Ovary (tissue), 7 donors: ENCODE measurements at regions not wholly inside any gene's neighbourhood (a gene's known extent, or its start where the extent isn't known, plus 50 kb on each side); places are given as distances from the start of the nearest gene placed in this dataset.

Experiments
- DNase-seq, 5 donors: peaks; one replicate each; pipeline ENCODE4 v3.0.0-alpha.2; 2019 to 2020
- H3K27ac ChIP-seq, 2 donors: fragments of 200-600 bp; one replicate each; pipeline versions ENCODE4 v1.5.1 to v1.8.0; 2019 to 2022
- H3K27me3 ChIP-seq: fragments of 200-600 bp; one replicate; pipeline ENCODE4 v1.8.0; 2022
- H3K36me3 ChIP-seq: fragments of 200-600 bp; sonication (generic); one replicate; pipeline ENCODE4 v1.5.1; 2019
- H3K4me1 ChIP-seq: one replicate; pipeline ENCODE4 v1.8.1; 2013; ENCODE audit warnings: mild to moderate bottlenecking, moderate library complexity; ENCODE audit not compliant: insufficient read depth
- H3K4me3 ChIP-seq: fragments of 200-600 bp; sonication (generic); one replicate; pipeline ENCODE4 v1.5.1; 2017
- H3K9me3 ChIP-seq, 2 donors: fragments of 200-600 bp in 1 of 2; sonication (generic) in 1 of 2; one replicate each; pipeline versions ENCODE4 v1.5.1 to v1.8.1; 2013 to 2019; ENCODE audit warnings: mild to moderate bottlenecking in 1 of 2, moderate library complexity in 1 of 2
- EP300 ChIP-seq: sonication (generic); formaldehyde crosslinking; IDR thresholded peaks from one replicate; pipeline ENCODE4 v1.6.1; 2017; ENCODE audit warnings: antibody characterized with exemption
- POLR2A ChIP-seq: fragments of 450-650 bp; IDR thresholded peaks from one replicate; pipeline ENCODE4 v1.6.1; 2017; ENCODE audit warnings: antibody characterized with exemption, mild to moderate bottlenecking, moderate library complexity
- WGBS, 3 donors: extraction: QIAGEN DNeasy Blood & Tissue Kit in 1 of 3; methylation state at CpG; one replicate each; pipeline versions ENCODE4 v1.1.5 to v1.1.7; 2013 to 2017; 5-methylcytosine and 5-hydroxymethylcytosine counted together
- intact Hi-C, 4 donors: fragments of 100-400 bp; cut with DNase I; formaldehyde crosslinking; loops; one replicate each; pipeline versions ENCODE4 v1.11.0 to v1.15.1; 2022 to 2023
- TF ChIP-seq, protein P1 (sequence below), 3 donors: fragments of 450-650 bp in 2 of 3; fragments of 200-600 bp in 1 of 3; IDR thresholded peaks; one replicate each; pipeline versions ENCODE4 v1.5.1 to v1.8.0; 2016 to 2022; ENCODE audit warnings: antibody characterized with exemption in 3 of 3, mild to moderate bottlenecking in 1 of 3
- donor health status: DM: no; HTN: no; CAD: no; lungs with moderate emphysema.
- donor health status: DM: no; HTN: no; CAD: no.
- donor health status: Bipolar disorder and iron deficiency.
- donor health status: DM: no; HTN: no; CAD: no.
- donor health status: DM: yes; HTN: yes; CAD: no.

DNA sequence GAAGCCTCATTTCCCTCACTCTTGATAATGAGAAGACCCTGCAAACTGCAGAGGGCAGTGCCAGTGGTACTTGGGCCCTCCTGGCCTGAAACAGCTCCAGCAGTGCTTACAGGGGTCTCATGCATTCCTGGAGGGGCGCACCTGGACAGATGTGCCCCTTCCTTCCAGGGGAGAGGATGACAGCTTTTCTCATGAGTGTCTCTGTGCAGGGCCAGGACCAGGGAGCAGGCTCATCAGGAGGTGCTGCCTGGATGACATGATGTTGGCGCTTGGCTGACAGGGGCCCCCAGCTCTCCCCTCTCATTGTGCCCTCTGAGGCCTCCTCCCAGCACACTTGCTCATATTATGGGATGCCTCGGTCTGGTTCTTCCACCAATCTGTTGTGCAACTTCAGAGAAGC, 95.1 kb upstream of the MYCN start:
- no peak overlapping the region for H3K4me3 ChIP-seq
- no peaks in the 10 kb centered on the region for H3K36me3 ChIP-seq
- no peak overlapping the region for H3K27ac ChIP-seq
- no peaks in the 10 kb centered on the region for H3K9me3 ChIP-seq
- WGBS, 3 donors: 86 to 89% (median 87%) methylated on average over 3 of the region's 3 CpGs
- DNase-seq: no peak
- intact Hi-C loops: no loop called here
- TF ChIP-seq, protein P1, sequence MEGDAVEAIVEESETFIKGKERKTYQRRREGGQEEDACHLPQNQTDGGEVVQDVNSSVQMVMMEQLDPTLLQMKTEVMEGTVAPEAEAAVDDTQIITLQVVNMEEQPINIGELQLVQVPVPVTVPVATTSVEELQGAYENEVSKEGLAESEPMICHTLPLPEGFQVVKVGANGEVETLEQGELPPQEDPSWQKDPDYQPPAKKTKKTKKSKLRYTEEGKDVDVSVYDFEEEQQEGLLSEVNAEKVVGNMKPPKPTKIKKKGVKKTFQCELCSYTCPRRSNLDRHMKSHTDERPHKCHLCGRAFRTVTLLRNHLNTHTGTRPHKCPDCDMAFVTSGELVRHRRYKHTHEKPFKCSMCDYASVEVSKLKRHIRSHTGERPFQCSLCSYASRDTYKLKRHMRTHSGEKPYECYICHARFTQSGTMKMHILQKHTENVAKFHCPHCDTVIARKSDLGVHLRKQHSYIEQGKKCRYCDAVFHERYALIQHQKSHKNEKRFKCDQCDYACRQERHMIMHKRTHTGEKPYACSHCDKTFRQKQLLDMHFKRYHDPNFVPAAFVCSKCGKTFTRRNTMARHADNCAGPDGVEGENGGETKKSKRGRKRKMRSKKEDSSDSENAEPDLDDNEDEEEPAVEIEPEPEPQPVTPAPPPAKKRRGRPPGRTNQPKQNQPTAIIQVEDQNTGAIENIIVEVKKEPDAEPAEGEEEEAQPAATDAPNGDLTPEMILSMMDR (IDR thresholded peaks at IDR 0.05): no peak
- TF ChIP-seq EP300: no peak
- no peaks in the 10 kb centered on the region for H3K27me3 ChIP-seq
- no peaks in the 10 kb centered on the region for H3K4me1 ChIP-seq

DNA sequence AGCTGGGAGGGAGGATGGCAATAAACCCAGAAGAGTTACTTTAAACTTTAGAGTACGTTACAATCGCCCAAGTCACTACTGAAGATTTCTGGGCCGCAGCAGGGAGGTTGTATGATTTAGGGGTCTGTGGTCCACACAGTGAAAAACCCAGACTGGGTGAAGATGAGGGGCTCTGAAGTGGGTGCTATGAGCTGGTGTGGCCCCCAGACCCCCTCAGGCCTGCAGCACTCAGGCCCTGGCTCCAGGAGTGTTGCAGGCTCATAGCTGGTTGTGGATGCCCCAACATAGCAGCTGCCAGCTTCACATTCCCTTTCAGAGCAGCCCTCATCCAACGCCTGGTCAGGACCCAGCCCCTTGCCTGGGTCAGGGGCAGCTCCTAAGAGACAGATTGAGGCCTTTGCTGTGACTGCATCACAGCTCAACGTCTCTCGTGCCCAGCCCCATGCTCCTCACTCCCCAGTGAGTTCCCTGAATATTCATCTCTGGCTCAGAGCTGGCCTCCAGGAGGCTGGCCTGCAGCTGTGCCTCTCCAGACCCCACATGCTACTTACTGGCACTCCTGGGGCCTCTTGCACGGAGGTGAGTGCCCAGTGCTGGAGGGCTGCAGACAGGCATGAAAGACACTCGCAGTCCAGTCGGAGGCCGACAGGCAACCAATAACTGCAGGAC, 94.5 kb upstream of the MYCN start:
- WGBS, 3 donors: 89 to 93% (median 93%) methylated on average over 10 of the region's 10 CpGs
- Histone ChIP-seq H3K36me3 (no peaks in the 10 kb centered on the region), H3K4me1 (no peaks in the 10 kb centered on the region)

DNA sequence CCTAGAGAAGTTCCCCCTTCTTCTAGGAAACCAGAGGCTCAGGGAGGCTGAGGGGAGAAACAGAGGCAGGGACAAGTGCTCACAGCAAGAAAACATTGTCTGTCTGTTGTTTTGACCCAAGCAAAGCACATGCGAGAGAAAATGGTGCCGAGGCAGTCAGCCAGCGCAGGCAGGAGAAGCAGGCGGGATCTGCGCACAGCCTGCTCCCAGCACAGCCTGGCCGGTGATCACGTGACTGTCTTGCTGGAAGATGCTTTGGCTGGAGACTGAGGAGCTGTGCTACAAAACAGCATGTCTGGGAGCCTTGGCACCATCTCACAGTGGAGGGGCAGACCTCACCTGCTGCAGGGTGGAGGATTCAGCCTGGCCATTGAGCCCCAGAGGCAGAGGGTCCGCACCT, 93.7 kb upstream of the MYCN start:
- no peak for DNase-seq
- TF ChIP-seq POLR2A (no peak), EP300 (no peak)
- TF ChIP-seq, protein P1 (IDR thresholded peaks at IDR 0.05): no peak
- WGBS, 3 donors: 92 to 94% (median 92%) methylated on average over 7 to 8 of the region's 8 CpGs
- H3K27me3 ChIP-seq: no peaks in the 10 kb centered on the region
- H3K27ac ChIP-seq: no peak overlapping the region
- no peaks in the 10 kb centered on the region for H3K36me3 ChIP-seq
- H3K9me3 ChIP-seq: no peaks in the 10 kb centered on the region
- H3K4me1 ChIP-seq: no peaks in the 10 kb centered on the region
- intact Hi-C loops: no loop called here
- H3K4me3 ChIP-seq: no peak overlapping the region

More for the DNA sequence above, 94.5 kb upstream of the MYCN start:
- no peak overlapping the region for H3K4me3 ChIP-seq
- TF ChIP-seq, protein P1 (IDR thresholded peaks at IDR 0.05): no peak
- TF ChIP-seq EP300 (no peak), POLR2A (no peak)
- no peaks in the 10 kb centered on the region for H3K9me3 ChIP-seq
- DNase-seq: no peak
- no peaks in the 10 kb centered on the region for H3K27me3 ChIP-seq
- intact Hi-C loops: no loop called here
- H3K27ac ChIP-seq: no peak overlapping the region

DNA sequence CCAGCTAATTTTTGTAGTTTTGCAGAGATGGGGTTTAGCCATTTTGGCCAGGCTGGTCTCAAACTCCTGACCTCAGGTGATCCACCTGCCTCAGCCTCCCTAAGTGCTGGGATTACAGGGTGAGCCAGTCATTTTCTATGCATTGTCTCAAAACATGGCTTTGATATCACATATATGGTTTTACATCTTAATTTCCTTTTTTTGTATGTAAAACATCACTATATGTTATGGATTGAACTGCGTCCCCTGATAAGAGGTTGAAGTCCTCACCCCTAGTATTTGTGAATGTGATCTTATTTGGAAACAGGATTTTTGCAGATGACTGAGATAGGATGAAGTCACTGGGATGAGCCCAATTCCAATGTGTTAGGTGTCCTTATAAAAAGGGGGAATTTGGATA, 89.8 kb upstream of the MYCN start:
- no peak overlapping the region for H3K27ac ChIP-seq
- intact Hi-C loops: no loop called here
- no peak overlapping the region for H3K4me3 ChIP-seq
- DNase-seq: no peak
- no peaks in the 10 kb centered on the region for H3K36me3 ChIP-seq
- WGBS, 3 donors: 90 to 100% (median 97%) methylated on average over 1 of the region's 1 CpG
- TF ChIP-seq, protein P1 (IDR thresholded peaks at IDR 0.05): no peak
- TF ChIP-seq POLR2A: no peak
- TF ChIP-seq EP300: no peak
- H3K9me3 ChIP-seq: no peaks in the 10 kb centered on the region
- H3K4me1 ChIP-seq: no peaks in the 10 kb centered on the region
- H3K27me3 ChIP-seq: no peaks in the 10 kb centered on the region
